GM12878 (cell line): ENCODE measurements at regions not wholly inside any gene's neighbourhood (a gene's known extent, or its start where the extent isn't known, plus 50 kb on each side); places are given as distances from the start of the nearest gene placed in this dataset.

ENCODE experiments used
- ATAC-seq: fragments of 200-7000 bp; cut with Tn5 transposase; 3 replicates; pipeline ENCODE4 v1.9.1; 2020; ENCODE audit warnings: mild to moderate bottlenecking, moderate library complexity
- BruUV-seq: library from RNA; stranded (reverse); fragments of 400-500 nt; replicated peaks from 2 replicates; lab custom pipeline; 2021; lab: Mats Ljungman, UMichigan
- CTCF ChIA-PET: fragments of 300-600 bp; sonication (Branson Sonifier 250); formaldehyde crosslinking; extraction: SDS; loops from one replicate; lab custom pipeline; 2021; ENCODE audit warnings: inconsistent platforms; lab: Yijun Ruan, JAX
- POLR2A ChIA-PET: fragments of 350-600 bp; formaldehyde crosslinking; extraction: SDS; loops from one replicate; lab custom pipeline; 2021; ENCODE audit warnings: inconsistent platforms; lab: Charles Lee
- RAD21 ChIA-PET: fragments of 300-600 bp; sonication (Branson Sonifier 250); formaldehyde crosslinking; loops from one replicate; lab custom pipeline; 2023; ENCODE audit warnings: antibody characterized with exemption; ENCODE audit not compliant: unreplicated experiment; lab: Charles Lee
- SMC1A ChIA-PET: fragments of 300-600 bp; sonication (Branson Sonifier 250); formaldehyde crosslinking; loops from one replicate; lab custom pipeline; 2023; ENCODE audit not compliant: unreplicated experiment, uncharacterized antibody; lab: Charles Lee
- DNase-seq: peaks from one replicate; pipeline ENCODE4 v3.0.0-alpha.2; 2011; ENCODE audit warnings: low read depth, low spot score
- FAIRE-seq: peaks from 3 replicates; lab custom pipeline; 2011; peaks lifted over from hg19 to GRCh38; lab: Jason Lieb, UNC
- H2AFZ ChIP-seq: 2 replicates; pipeline ENCODE4 v1.6.0; 2011; ENCODE audit warnings: low read depth, low read length, control low read depth; ENCODE audit not compliant: control insufficient read depth
- H3K27ac ChIP-seq: 2 replicates; pipeline ENCODE4 v1.5.1; 2011; ENCODE audit warnings: control low read depth; ENCODE audit not compliant: control insufficient read depth, insufficient read depth
- H3K27me3 ChIP-seq, 2 experiments: replicated peaks in 1 of 2; 2 replicates each; pipeline versions ENCODE4 v1.6.0 to v1.6.1; 2011; ENCODE audit warnings: low read length in 1 of 2; ENCODE audit not compliant: control insufficient read depth in 2 of 2, insufficient read depth in 2 of 2
- H3K36me3 ChIP-seq, 2 experiments: 2 replicates each; pipeline ENCODE4 v1.5.1; 2011; ENCODE audit warnings: low read length in 1 of 2; ENCODE audit not compliant: control insufficient read depth in 2 of 2, insufficient read depth in 2 of 2
- H3K4me1 ChIP-seq: 2 replicates; pipeline ENCODE4 v1.6.1; 2011; ENCODE audit warnings: mild to moderate bottlenecking, low read length, moderate library complexity, mixed read lengths; ENCODE audit not compliant: control insufficient read depth, insufficient read depth
- H3K4me2 ChIP-seq: 2 replicates; pipeline ENCODE4 v1.6.0; 2011; ENCODE audit warnings: control low read depth; ENCODE audit not compliant: control insufficient read depth, insufficient read depth
- H3K4me3 ChIP-seq: fragments of 200-600 bp; sonication (generic); 2 replicates; pipeline ENCODE4 v1.5.1; 2016
- H3K79me2 ChIP-seq: 2 replicates; pipeline ENCODE4 v1.6.0; 2011; ENCODE audit warnings: low read length; ENCODE audit not compliant: control insufficient read depth, insufficient read depth
- H3K9ac ChIP-seq: 2 replicates; pipeline ENCODE4 v1.8.0; 2011; ENCODE audit warnings: low read length, control low read depth, mixed read lengths; ENCODE audit not compliant: control insufficient read depth, insufficient read depth
- H3K9me3 ChIP-seq: replicated peaks from 3 replicates; pipeline ENCODE4 v1.5.1; 2011; ENCODE audit warnings: mild to moderate bottlenecking, low read length; ENCODE audit not compliant: control insufficient read depth, insufficient read depth
- H4K20me1 ChIP-seq: 2 replicates; pipeline ENCODE4 v1.6.0; 2011; ENCODE audit not compliant: control insufficient read depth, insufficient read depth
- BMI1 ChIP-seq: fragments of 450-650 bp; IDR thresholded peaks from 2 replicates; pipeline ENCODE4 v1.6.1; 2016; ENCODE audit warnings: mild to moderate bottlenecking, moderate library complexity, borderline replicate concordance
- EED ChIP-seq: sonication (generic); IDR thresholded peaks from 2 replicates; pipeline ENCODE4 v1.6.1; 2016; ENCODE audit warnings: antibody characterized with exemption, low read depth
- MTA2 ChIP-seq: fragments of 450-650 bp; IDR thresholded peaks from 2 replicates; pipeline ENCODE4 v1.6.1; 2016; ENCODE audit warnings: low read depth, mild to moderate bottlenecking, moderate library complexity
- RAD21 ChIP-seq: IDR thresholded peaks from 2 replicates; pipeline ENCODE4 v1.6.1; 2011; ENCODE audit warnings: mild to moderate bottlenecking, low read depth, low read length, moderate library complexity; ENCODE audit not compliant: insufficient read depth
- TBL1XR1 ChIP-seq: IDR thresholded peaks from 2 replicates; pipeline ENCODE4 v1.6.1; 2012; ENCODE audit warnings: low read depth, low read length, improper control_type of control experiment
- WGBS: methylation state at CpG from one replicate; pipeline ENCODE4 v1.1.6; 2016; ENCODE audit warnings: low lambda C conversion rate; ENCODE audit not compliant: insufficient replicate concordance, insufficient coverage; ENCODE audit errors: missing lambda C conversion rate; 5-methylcytosine and 5-hydroxymethylcytosine counted together
- in situ Hi-C: fragments of 300-500 bp; cut with MboI; formaldehyde crosslinking; loops from 9 replicates; pipeline ENCODE4 v1.14.3; 2018; ENCODE audit warnings: mixed read lengths
- intact Hi-C: fragments of 100-400 bp; cut with micrococcal nuclease; formaldehyde crosslinking; loops from one replicate; pipeline ENCODE4 v1.14.2; 2022; ENCODE audit not compliant: unreplicated experiment
- TF ChIP-seq, protein P1 (sequence below): IDR thresholded peaks from 2 replicates; pipeline ENCODE4 v1.6.1; 2012; ENCODE audit warnings: low read length, inconsistent platforms

DNA sequence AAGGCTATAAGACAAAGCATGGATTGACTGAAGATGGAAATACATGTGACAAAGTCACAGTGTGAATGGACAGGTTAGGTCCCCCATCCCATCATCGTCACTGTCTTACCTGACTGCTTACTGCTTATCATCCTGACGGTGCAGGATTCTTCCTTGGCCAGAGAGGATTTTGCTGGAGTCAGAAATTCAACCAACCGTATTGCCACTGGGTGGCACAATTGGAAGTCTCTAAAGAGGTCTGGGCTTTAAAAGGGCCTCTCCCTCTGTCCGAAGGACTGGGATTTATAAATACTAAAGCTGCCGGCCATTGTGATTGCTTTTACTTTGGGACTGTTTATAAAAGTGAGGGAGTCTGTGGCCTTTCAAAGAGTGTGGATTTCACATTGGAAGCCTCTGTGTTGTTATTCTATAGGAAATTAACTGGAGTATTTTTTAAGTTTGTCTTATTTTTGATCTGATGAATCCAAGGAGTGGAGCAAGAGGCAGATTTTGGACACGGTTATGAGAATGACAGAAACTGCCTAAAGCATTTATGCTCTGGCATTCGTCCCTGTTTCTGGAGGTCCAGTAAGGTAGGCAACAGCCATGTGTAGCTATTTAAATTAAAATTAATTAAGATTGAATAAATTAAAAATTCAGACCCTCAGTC lies 113.3 kb upstream of the CREB5 start:
- Histone ChIP-seq H3K4me1 (no peaks in the 10 kb centered on the region), H3K4me2 (no peak overlapping the region), H3K36me3 (no peaks in the 10 kb centered on the region), H4K20me1 (no peaks in the 10 kb centered on the region), H3K79me2 (no peaks in the 10 kb centered on the region), H2AFZ (no peak overlapping the region), H3K27me3 (no peaks in the 10 kb centered on the region), H3K9me3 (no peaks in the 10 kb centered on the region), H3K27ac (no peak overlapping the region), H3K9ac (no peak overlapping the region), H3K4me3 (no peak overlapping the region)
- CTCF ChIA-PET = interaction anchor here (1.1 to 3.7 kb wide), 6 partner anchors 30 to 551 kb away, joined by 3 to 13 read pairs (median 4); no protein-coding TSS in a partner anchor
- DNase-seq = no peak
- TF ChIP-seq RAD21 = peak; percentile 22; the same call in 1 of the 2 replicates
- TF ChIP-seq MTA2 = no peak
- no peak for TF ChIP-seq EED
- TF ChIP-seq, protein P1, sequence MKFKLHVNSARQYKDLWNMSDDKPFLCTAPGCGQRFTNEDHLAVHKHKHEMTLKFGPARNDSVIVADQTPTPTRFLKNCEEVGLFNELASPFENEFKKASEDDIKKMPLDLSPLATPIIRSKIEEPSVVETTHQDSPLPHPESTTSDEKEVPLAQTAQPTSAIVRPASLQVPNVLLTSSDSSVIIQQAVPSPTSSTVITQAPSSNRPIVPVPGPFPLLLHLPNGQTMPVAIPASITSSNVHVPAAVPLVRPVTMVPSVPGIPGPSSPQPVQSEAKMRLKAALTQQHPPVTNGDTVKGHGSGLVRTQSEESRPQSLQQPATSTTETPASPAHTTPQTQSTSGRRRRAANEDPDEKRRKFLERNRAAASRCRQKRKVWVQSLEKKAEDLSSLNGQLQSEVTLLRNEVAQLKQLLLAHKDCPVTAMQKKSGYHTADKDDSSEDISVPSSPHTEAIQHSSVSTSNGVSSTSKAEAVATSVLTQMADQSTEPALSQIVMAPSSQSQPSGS = no peak
- no peak for TF ChIP-seq BMI1
- no peak for TF ChIP-seq TBL1XR1
- BruUV-seq = no TSS peak
- in situ Hi-C loops (no loop called here), intact Hi-C loops (loop anchor here (2.0 to 5.0 kb wide), 2 partner anchors 328 to 556 kb away; no protein-coding TSS in a partner anchor)
- FAIRE-seq = no peak
- RAD21 ChIA-PET = no interaction called here
- WGBS = 57% methylated on average over 7 of the region's 7 CpGs
- POLR2A ChIA-PET = no interaction called here
- no peak for ATAC-seq
- SMC1A ChIA-PET = interaction anchor here (0.7 to 1.1 kb wide), 3 partner anchors 9 to 623 kb away, joined by 3 to 5 read pairs (median 4); no protein-coding TSS in a partner anchor
